Activated CD4-positive, alpha-beta T cell treated with anti-CD3 and anti-CD28 coated beads, Interleukin-2, amount 50 U/mL, for 48 hours (primary cell): ENCODE measurements at regions not wholly inside any gene's neighbourhood (a gene's known extent, or its start where the extent isn't known, plus 50 kb on each side); places are given as distances from the start of the nearest gene placed in this dataset.
A peak's percentile ranks its signal among the peaks of the same experiment; 100 is the strongest.
"Not testable (repeated sequence)": the region's sequence is repeated elsewhere in the genome, so short reads cannot be mapped to it uniquely, and the experiment has no call there.

ENCODE experiments used
- DNase-seq, 2 experiments: peaks; one replicate each; pipeline ENCODE4 v3.0.0-alpha.2; 2020

DNA sequence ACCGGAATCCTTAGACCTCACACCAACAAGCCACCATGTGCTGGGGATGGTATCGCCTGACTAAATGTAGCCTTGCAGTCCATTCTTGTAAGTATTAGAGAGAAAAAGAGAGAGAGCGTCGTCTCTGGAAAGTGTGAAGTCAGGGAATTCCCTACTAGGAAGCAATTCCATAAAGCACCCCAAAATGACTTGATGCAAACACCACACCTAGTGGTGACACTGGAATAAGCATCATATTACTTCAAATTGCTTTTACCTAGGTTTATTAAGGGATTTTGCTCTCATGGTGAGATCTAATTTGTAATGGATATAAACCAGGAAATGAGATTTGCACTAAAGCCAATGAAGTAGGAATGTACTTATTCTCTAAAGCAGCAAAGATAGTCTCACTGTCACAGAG is 111.4 kb upstream of the METTL9 start:
- not testable (repeated sequence) for DNase-seq

- not testable (repeated sequence) for DNase-seq
Observed at GRCh38 chr16:21499046-21499445, 100.3 kb upstream of the METTL9 start.

- peak; percentile 64 to 68 for DNase-seq
Observed at GRCh38 chr16:21501223-21501868, 98.0 kb upstream of the METTL9 start.

DNA sequence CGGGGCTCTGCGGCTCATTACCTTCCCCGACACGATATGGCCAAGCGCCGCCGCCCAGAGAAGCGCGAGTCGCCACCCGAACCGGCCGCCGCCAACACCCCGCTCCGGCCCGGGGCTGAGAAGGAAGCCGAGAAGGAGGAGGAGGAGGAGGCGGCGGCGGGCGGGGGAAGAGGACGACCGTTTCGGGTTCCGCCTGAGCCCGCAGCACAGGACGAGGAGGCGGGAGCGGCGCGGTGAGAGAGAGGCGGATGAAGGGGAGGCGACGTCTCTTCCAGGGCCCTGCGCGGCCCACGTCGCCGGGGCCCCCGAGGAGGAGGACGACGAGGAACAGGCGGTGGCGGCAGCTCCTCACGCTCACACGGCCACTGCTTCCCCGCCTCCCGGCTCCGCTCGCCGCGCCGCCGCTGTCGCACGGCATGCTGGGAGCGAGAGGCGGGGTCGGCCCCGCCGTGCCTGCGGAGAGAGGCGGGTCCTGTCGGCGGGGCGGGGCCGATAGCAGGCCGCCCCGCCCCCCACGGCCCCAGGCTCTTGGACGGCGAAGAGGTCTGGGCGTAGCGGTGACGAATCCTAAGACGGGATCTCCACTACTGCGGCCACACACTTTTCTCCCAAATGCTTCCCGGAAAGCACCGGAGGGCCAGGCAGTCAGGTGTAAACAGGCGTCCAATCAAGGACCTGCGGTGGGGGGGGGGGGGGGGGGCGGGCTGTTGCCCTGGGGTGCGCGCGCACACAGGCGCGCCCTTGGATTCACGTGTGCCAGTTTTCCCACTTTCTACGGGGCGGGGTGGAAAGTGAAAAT is 97.3 kb upstream of the METTL9 start:
- peak; percentile 88 for DNase-seq

GRCh38 chr16:21503574-21503920 is 95.8 kb upstream of the METTL9 start:
- not testable (repeated sequence) for DNase-seq

DNA sequence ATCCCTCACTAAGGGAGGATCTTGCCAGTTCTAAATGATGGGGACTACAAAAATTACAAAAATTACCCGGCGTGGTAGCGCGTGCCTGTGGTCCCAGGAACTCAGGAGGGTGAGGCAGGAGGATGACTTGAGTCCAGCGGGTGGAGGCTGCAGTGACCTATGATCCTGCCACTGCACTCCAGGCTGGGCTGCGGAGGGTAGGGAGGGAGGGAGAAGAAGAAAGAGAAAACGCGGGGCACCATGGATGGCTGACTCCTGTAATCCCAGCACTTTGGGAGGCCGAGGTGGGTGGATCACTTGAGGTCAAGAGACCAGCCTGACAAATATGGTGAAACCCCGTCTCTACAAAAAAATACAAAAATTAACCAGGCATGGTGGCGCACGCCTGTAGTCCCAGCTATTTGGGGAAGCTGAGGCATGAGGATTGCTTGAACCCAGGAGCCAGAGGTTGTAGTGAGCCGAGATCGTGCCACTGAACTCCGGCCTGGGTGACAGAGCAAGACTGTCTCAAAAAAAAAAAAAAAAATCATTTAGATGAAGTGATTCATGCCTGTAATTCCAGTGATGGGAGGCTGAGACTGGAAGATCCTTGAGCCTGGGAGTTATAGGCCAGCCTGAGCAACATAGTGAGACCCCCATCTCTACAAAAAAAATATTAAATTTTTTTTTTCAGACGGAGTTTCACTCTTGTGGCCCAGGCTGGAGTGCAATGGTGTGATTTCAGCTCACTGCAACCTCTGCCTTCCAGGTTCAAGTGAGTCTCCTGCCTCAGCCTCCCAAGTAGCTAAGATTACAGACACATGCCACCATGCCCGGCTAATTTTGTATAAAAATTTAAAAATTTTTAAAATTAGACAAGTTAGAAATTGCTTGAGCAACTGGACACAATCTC is 95.2 kb upstream of the METTL9 start:
- DNase-seq = peak in 1 of 2 experiments; percentile 2

- DNase-seq = not testable (repeated sequence)
Observed at GRCh38 chr16:21505751-21506520, 93.4 kb upstream of the METTL9 start.

DNA sequence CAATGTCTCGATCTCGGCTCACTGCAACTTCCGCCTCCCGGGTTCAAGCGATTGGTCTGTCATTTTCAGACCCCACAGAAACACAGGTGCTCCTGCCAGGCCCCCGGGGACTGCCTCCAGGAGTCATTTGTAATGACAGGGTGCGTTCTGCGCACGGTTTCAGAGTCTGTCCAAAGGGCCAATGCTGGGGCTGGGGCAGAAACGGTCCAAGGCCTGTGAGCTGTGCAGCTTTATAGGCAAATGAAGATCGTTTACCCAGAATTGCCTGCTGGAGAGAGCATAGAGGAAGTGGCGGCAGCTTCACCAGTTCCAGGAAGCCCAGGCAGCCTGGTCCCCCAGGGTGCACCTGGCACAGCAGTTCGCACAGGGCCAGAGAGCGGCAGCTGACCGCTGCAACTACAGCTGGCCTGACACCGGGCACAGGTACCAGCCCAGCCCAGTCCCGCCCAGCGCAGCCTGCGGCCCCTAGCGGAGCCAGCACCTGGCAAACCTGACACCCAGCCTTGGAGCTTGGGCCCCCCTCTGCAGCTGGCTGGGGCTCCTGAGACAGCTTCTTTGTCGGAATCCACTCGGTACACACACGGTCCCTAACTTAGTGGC is 92.4 kb upstream of the METTL9 start:
- peak; percentile 53 to 65 for DNase-seq

DNA sequence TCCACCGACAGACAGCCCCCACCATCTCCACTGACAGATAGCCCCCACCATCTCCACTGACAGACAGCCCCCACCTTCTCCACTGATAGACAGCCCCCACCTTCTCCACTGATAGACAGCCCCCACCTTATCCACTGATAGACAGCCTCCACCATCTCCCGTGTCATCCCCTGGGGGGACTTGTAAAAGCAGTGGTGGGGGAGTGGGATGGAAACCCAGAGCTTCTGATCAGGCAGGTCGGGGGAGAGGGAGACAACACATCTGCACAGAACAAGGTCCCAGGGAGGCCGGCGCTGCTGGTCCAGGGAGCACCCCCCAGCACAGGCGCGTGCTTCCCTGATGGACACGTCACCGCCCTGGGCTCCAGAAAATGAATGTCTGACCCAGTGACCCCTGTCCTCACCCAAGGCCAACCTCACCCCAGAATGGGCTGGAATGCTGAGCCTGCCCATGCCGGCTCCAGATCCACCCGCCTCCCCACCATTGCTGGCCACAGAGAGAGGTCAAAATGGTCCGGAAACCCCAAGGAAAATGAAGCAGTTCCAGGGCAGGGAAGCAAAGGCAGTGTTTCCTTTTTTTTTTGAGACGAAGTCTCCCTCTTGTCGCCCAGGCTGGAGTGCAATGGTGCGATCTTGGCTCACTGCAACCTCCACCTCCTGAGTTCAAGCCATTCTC is 91.6 kb upstream of the METTL9 start:
- DNase-seq = not testable (repeated sequence)

DNA sequence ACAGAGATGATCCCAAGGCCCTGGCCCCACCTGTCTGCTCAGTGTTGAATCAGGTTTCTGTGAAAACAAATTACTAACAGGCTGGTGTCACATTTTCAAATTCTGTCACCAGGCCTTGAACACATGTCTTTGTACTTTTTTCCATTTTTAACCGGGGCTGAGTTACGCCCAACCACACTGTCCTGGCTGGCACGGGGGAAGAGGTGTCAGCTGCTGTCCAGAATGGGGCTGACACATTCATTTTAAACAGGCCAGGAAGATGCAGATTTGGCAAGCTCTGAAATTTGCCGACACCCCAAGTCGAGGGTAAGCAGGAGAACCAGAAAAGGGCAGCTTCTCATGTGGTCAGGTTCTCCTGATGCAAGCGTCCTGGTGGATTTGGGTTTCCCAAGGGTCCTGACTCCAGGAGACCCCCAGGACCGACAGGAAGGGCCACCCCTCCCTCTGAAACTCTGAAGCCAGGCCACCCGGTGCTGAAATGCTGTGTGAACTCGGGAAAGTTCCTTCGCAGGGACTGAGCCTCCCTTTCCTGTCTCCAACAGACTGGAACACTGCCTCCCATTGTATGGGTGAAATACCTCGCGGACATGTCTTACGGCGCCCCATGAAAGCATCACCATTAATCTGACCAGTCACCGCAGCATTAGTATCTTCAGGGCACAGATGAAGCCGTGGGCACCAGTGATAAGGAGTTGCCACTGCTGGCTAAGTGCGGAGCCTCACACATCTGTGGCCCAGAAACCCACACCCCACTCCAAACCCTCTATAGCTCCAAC is 90.5 kb upstream of the METTL9 start:
- DNase-seq = peak; percentile 41 to 56

DNA sequence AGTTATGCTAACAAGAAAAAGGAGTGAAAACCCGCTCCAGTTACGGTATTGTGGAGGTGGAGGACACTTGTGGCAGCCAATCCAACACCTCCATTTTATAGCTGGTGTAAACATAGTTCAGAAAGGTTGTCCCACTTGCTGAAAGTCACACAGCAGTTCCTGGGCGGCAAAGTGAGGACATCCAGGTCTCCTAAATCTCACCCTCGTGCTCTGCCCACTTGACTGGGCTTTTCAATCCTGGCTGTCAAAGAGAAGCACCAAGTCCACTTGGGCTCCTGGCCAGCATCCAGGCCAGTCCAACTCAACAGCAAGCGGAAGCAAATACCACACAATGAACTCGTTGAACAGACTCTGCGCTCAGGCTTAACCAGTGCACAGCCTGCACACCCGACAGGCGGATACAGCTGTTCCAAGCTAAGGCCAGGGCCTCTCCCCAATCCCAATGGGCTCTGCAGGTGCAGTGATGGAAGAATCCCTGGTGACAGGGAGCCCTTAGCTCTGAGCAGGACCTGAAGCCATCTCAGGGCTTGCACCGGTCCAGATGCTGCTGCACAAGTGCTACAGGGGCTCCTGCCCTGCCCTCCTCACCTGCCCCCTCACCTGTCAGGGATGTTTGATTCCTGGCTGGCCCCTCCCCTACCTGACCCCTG is 89.8 kb upstream of the METTL9 start:
- not testable (repeated sequence) for DNase-seq

DNA sequence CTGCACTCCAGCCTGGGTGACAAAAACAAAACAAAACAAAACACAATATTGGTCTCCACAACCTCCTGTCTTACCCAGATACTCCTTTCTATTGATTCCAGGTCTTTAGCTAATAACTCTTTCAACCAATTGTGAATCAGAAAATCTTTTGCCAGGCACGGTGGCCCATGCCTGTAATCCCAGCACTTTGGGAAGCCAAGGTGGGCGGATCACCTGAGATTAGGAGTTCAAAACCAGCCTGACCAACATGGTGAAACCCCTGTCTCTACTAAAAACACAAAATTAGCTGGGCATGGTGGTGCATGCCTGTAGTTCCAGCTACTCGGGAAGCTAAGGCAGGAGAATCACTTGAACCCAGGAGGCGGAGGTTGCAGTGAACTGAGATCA is 88.5 kb upstream of the METTL9 start:
- DNase-seq = not testable (repeated sequence)

- DNase-seq = not testable (repeated sequence)
Observed at GRCh38 chr16:21511315-21512210, 87.8 kb upstream of the METTL9 start.

DNA sequence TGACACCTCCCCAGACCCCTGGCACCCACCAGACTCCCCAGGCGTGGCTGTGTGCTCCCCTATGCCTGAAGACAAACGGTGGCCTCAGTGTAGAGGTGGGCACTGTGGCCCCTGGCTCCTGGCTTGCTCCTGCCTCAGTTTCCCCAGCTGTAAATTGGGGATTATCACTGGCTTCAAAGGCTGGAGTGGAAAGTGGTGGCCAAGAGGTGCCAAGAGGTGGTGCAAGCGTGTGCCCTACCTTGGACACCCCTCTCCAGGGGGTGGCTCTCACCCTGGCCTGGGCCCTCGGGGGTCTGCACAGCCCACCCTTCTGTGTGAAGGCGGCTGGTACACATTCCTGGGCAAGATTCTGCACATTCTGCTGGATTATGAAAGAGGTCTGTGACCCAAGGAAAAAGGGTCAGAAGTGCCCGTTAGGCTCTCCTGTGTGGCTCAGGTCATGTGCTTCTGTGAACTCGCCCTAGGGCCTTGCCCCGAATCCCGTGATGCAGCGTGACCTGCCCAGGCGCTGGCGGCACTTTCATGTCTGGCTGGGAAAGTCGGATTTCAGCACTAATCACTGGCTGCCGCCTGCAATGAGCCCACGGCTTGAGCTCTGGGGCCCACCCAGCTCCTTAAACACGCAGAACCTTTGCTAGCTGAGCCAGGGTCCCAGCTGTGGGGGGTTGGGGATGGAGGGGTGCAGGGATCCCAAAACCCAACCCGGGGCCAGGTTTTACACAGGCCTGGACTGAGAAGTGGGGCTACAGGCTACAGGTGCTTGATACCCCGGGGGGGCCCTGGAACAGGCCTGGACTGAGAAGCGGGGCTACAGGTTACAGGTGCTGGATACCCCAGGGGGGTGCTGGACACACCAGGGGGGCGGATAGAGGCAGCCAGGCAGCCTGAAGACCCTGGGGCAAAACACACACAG is 86.8 kb upstream of the METTL9 start:
- DNase-seq = not testable (repeated sequence)

GRCh38 chr16:21513337-21513741 is 86.0 kb upstream of the METTL9 start:
- not testable (repeated sequence) for DNase-seq

DNA sequence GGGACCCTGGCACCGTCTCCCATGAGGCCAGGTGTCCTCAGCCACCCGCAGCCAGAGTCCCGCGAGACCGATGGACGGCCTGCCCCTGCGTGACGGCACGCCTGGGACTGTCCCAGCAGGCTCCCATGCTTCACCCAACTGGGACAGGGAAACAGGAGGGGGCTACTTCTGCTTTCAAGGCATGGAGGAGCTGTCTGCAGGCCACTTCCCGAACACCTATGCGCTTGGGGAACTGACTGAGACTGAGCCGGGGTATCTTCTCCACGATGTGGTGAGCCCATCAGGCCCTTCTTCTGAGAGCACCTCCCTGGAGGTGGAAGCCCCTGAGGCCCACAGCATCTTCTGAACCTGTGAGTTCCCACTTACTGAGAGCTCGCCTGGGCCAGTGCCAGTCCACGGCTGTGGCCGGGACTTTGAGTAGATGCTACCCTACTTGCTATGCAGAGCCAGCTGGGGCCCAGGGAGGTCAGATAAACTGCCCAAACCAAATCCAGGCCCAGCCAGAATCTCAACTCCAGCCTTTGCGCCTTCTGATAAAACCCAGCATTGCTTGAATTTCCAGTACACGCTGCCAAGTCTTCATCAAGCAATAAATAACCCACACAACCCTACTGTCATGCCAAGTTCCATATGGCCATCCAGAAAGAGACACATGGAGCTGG is 85.4 kb upstream of the METTL9 start:
- not testable (repeated sequence) for DNase-seq

GRCh38 chr16:21514474-21514840 is 84.9 kb upstream of the METTL9 start:
- DNase-seq = not testable (repeated sequence)

GRCh38 chr16:21516705-21517040 is 82.7 kb upstream of the METTL9 start:
- not testable (repeated sequence) for DNase-seq
